Dendritic cell treated with granulocyte-macrophage colony-stimulating factor and Interleukin-4, amounts not matched to agents 40 ng/mL and 50 ng/mL, for 4 days (primary cell): ENCODE measurements at regions not wholly inside any gene's neighbourhood (a gene's known extent, or its start where the extent isn't known, plus 50 kb on each side); places are given as distances from the start of the nearest gene placed in this dataset.
"Not testable (repeated sequence)": the region's sequence is repeated elsewhere in the genome, so short reads cannot be mapped to it uniquely, and the experiment has no call there.

Experiments used
- H3K27ac Mint-ChIP-seq: one replicate; pipeline ENCODE4 v1.8.0; 2022; ENCODE audit warnings: mild to moderate bottlenecking, mixed read lengths
- H3K27me3 Mint-ChIP-seq: one replicate; pipeline ENCODE4 v1.8.0; 2022; ENCODE audit warnings: mild to moderate bottlenecking, mixed read lengths
- H3K36me3 Mint-ChIP-seq: one replicate; pipeline ENCODE4 v1.8.0; 2022; ENCODE audit warnings: low read depth, mixed read lengths
- H3K4me1 Mint-ChIP-seq: one replicate; pipeline ENCODE4 v1.8.0; 2022; ENCODE audit warnings: low read depth, mixed read lengths
- H3K4me3 Mint-ChIP-seq: one replicate; pipeline ENCODE4 v1.8.0; 2022; ENCODE audit warnings: mild to moderate bottlenecking, moderate library complexity, mixed read lengths
- H3K9me3 Mint-ChIP-seq: one replicate; pipeline ENCODE4 v1.8.0; 2022; ENCODE audit warnings: mixed read lengths
- intact Hi-C: fragments of 100-400 bp; cut with micrococcal nuclease; formaldehyde crosslinking; loops from one replicate; pipeline ENCODE4 v1.15.0; 2022

- H3K4me1 Mint-ChIP-seq = no peaks in the 10 kb centered on the region
- H3K36me3 Mint-ChIP-seq = no peaks in the 10 kb centered on the region
- H3K4me3 Mint-ChIP-seq = no peak overlapping the region
- intact Hi-C loops = no loop called here
- H3K27ac Mint-ChIP-seq = no peak overlapping the region
- no peaks in the 10 kb centered on the region for H3K9me3 Mint-ChIP-seq
- H3K27me3 Mint-ChIP-seq = no peaks in the 10 kb centered on the region
These were observed 282.1 kb downstream of the RPS29 start for GRCh38 chr14:49303946-49304516.

- intact Hi-C loops = no loop called here
- no peaks in the 10 kb centered on the region for H3K4me1 Mint-ChIP-seq
- no peak overlapping the region for H3K4me3 Mint-ChIP-seq
- H3K9me3 Mint-ChIP-seq = no peaks in the 10 kb centered on the region
- no peaks in the 10 kb centered on the region for H3K36me3 Mint-ChIP-seq
- no peak overlapping the region for H3K27ac Mint-ChIP-seq
- no peaks in the 10 kb centered on the region for H3K27me3 Mint-ChIP-seq
These were observed 289.1 kb downstream of the RPS29 start for GRCh38 chr14:49297102-49297501.

- Mint-ChIP-seq H3K9me3 (no peaks in the 10 kb centered on the region), H3K4me1 (no peaks in the 10 kb centered on the region), H3K4me3 (no peak overlapping the region), H3K36me3 (no peaks in the 10 kb centered on the region), H3K27ac (no peak overlapping the region), H3K27me3 (no peaks in the 10 kb centered on the region)
- intact Hi-C loops = no loop called here
These were observed 291.5 kb downstream of the RPS29 start for GRCh38 chr14:49294621-49295148.

GRCh38 chr14:49287004-49287403, 299.2 kb downstream of the RPS29 start:
- Mint-ChIP-seq H3K4me3 (no peak overlapping the region), H3K27me3 (no peaks in the 10 kb centered on the region), H3K27ac (no peak overlapping the region), H3K4me1 (no peaks in the 10 kb centered on the region), H3K9me3 (no peaks in the 10 kb centered on the region), H3K36me3 (no peaks in the 10 kb centered on the region)
- intact Hi-C loops = no loop called here

- no peak overlapping the region for H3K4me3 Mint-ChIP-seq
- H3K9me3 Mint-ChIP-seq = no peaks in the 10 kb centered on the region
- no peaks in the 10 kb centered on the region for H3K27me3 Mint-ChIP-seq
- H3K4me1 Mint-ChIP-seq = no peaks in the 10 kb centered on the region
- H3K27ac Mint-ChIP-seq = no peak overlapping the region
- intact Hi-C loops = no loop called here
- no peaks in the 10 kb centered on the region for H3K36me3 Mint-ChIP-seq
These were observed 299.8 kb downstream of the RPS29 start for GRCh38 chr14:49286257-49286983.

GRCh38 chr14:49280566-49280965, 305.6 kb downstream of the RPS29 start:
- no peak overlapping the region for H3K4me3 Mint-ChIP-seq
- no peaks in the 10 kb centered on the region for H3K36me3 Mint-ChIP-seq
- H3K9me3 Mint-ChIP-seq = peaks cover 9% of the 10 kb centered on the region
- H3K4me1 Mint-ChIP-seq = no peaks in the 10 kb centered on the region
- intact Hi-C loops = no loop called here
- H3K27me3 Mint-ChIP-seq = no peaks in the 10 kb centered on the region
- no peak overlapping the region for H3K27ac Mint-ChIP-seq

- Mint-ChIP-seq H3K4me1 (no peaks in the 10 kb centered on the region), H3K4me3 (no peak overlapping the region), H3K27me3 (no peaks in the 10 kb centered on the region), H3K27ac (no peak overlapping the region), H3K36me3 (no peaks in the 10 kb centered on the region), H3K9me3 (no peaks in the 10 kb centered on the region)
- intact Hi-C loops = no loop called here
These were observed 335.7 kb downstream of the RPS29 start for GRCh38 chr14:49250517-49250916.

GRCh38 chr14:49250109-49250508, 336.1 kb downstream of the RPS29 start:
- H3K4me1 Mint-ChIP-seq = no peaks in the 10 kb centered on the region
- intact Hi-C loops = no loop called here
- H3K4me3 Mint-ChIP-seq = no peak overlapping the region
- no peaks in the 10 kb centered on the region for H3K9me3 Mint-ChIP-seq
- H3K27me3 Mint-ChIP-seq = no peaks in the 10 kb centered on the region
- no peak overlapping the region for H3K27ac Mint-ChIP-seq
- H3K36me3 Mint-ChIP-seq = no peaks in the 10 kb centered on the region

GRCh38 chr14:49249022-49249421, 337.2 kb downstream of the RPS29 start:
- H3K27me3 Mint-ChIP-seq = no peaks in the 10 kb centered on the region
- H3K27ac Mint-ChIP-seq = no peak overlapping the region
- intact Hi-C loops = no loop called here
- no peaks in the 10 kb centered on the region for H3K4me1 Mint-ChIP-seq
- H3K9me3 Mint-ChIP-seq = peaks cover 7% of the 10 kb centered on the region
- H3K4me3 Mint-ChIP-seq = no peak overlapping the region
- H3K36me3 Mint-ChIP-seq = no peaks in the 10 kb centered on the region

- H3K27ac Mint-ChIP-seq, H3K27me3 Mint-ChIP-seq, H3K36me3 Mint-ChIP-seq, H3K4me3 Mint-ChIP-seq, intact Hi-C loops, H3K4me1 Mint-ChIP-seq: not testable (repeated sequence)
- H3K9me3 Mint-ChIP-seq = peaks cover 31% of the 10 kb centered on the region
These were observed 342.4 kb downstream of the RPS29 start for GRCh38 chr14:49243777-49244176.

GRCh38 chr14:49240383-49240782, 345.8 kb downstream of the RPS29 start:
- H3K27me3 Mint-ChIP-seq = no peaks in the 10 kb centered on the region
- no peaks in the 10 kb centered on the region for H3K36me3 Mint-ChIP-seq
- no peaks in the 10 kb centered on the region for H3K4me1 Mint-ChIP-seq
- intact Hi-C loops = no loop called here
- peaks cover 65% of the 10 kb centered on the region for H3K9me3 Mint-ChIP-seq
- H3K27ac Mint-ChIP-seq = no peak overlapping the region
- H3K4me3 Mint-ChIP-seq = no peak overlapping the region

- H3K36me3 Mint-ChIP-seq = no peaks in the 10 kb centered on the region
- no peaks in the 10 kb centered on the region for H3K4me1 Mint-ChIP-seq
- H3K9me3 Mint-ChIP-seq = no peaks in the 10 kb centered on the region
- no peak overlapping the region for H3K27ac Mint-ChIP-seq
- H3K27me3 Mint-ChIP-seq = no peaks in the 10 kb centered on the region
- no peak overlapping the region for H3K4me3 Mint-ChIP-seq
- intact Hi-C loops = no loop called here
These were observed 357.6 kb downstream of the RPS29 start for GRCh38 chr14:49228552-49228951.

- no peak overlapping the region for H3K27ac Mint-ChIP-seq
- no peaks in the 10 kb centered on the region for H3K27me3 Mint-ChIP-seq
- no peaks in the 10 kb centered on the region for H3K36me3 Mint-ChIP-seq
- no peak overlapping the region for H3K4me3 Mint-ChIP-seq
- no peaks in the 10 kb centered on the region for H3K9me3 Mint-ChIP-seq
- intact Hi-C loops = no loop called here
- no peaks in the 10 kb centered on the region for H3K4me1 Mint-ChIP-seq
These were observed 364.9 kb downstream of the RPS29 start for GRCh38 chr14:49221316-49221715.

GRCh38 chr14:49220492-49220891, 365.7 kb downstream of the RPS29 start:
- no peaks in the 10 kb centered on the region for H3K36me3 Mint-ChIP-seq
- no peaks in the 10 kb centered on the region for H3K4me1 Mint-ChIP-seq
- no peak overlapping the region for H3K4me3 Mint-ChIP-seq
- H3K27ac Mint-ChIP-seq = no peak overlapping the region
- no peaks in the 10 kb centered on the region for H3K27me3 Mint-ChIP-seq
- intact Hi-C loops = no loop called here
- H3K9me3 Mint-ChIP-seq = no peaks in the 10 kb centered on the region
